KMS-11 (cell line): ENCODE measurements at regions not wholly inside any gene's neighbourhood (a gene's known extent, or its start where the extent isn't known, plus 50 kb on each side); places are given as distances from the start of the nearest gene placed in this dataset.

Experiments used
- H2AFZ ChIP-seq: fragments of 200-600 bp; sonication (generic); 2 replicates; pipeline ENCODE4 v1.6.1; 2016; ENCODE audit warnings: antibody characterized with exemption, mixed run types, low read depth
- H3K27ac ChIP-seq: fragments of 200-600 bp; sonication (generic); 2 replicates; pipeline ENCODE4 v1.6.1; 2016; ENCODE audit warnings: mild to moderate bottlenecking, mixed run types
- H3K27me3 ChIP-seq: fragments of 200-600 bp; sonication (generic); 2 replicates; pipeline ENCODE4 v1.6.1; 2017; ENCODE audit warnings: mild to moderate bottlenecking, low read depth, mixed run types, moderate library complexity; ENCODE audit not compliant: insufficient read depth
- H3K36me3 ChIP-seq: fragments of 200-600 bp; sonication (generic); 2 replicates; pipeline ENCODE4 v1.6.1; 2017; ENCODE audit warnings: mild to moderate bottlenecking, mixed run types; ENCODE audit not compliant: insufficient read depth
- H3K4me1 ChIP-seq: fragments of 200-600 bp; sonication (generic); 2 replicates; pipeline ENCODE4 v1.6.1; 2016; ENCODE audit warnings: mild to moderate bottlenecking, low read depth, mixed run types; ENCODE audit not compliant: poor library complexity, severe bottlenecking
- H3K4me2 ChIP-seq: fragments of 200-600 bp; sonication (generic); 2 replicates; pipeline ENCODE4 v1.7.0; 2016; ENCODE audit warnings: mild to moderate bottlenecking, mixed run types
- H3K4me3 ChIP-seq: fragments of 200-600 bp; sonication (generic); IDR thresholded peaks from 2 replicates; pipeline ENCODE4 v1.6.1; 2017; ENCODE audit warnings: low read depth, low read length, mixed read lengths; ENCODE audit not compliant: insufficient read depth
- H3K79me2 ChIP-seq: fragments of 200-600 bp; sonication (generic); 2 replicates; pipeline ENCODE4 v1.6.1; 2016; ENCODE audit warnings: low read depth, mixed run types; ENCODE audit not compliant: insufficient read depth
- H3K9ac ChIP-seq: fragments of 200-600 bp; sonication (generic); 2 replicates; pipeline ENCODE4 v1.6.1; 2016; ENCODE audit warnings: mild to moderate bottlenecking, mixed run types
- H4K20me1 ChIP-seq: fragments of 200-600 bp; sonication (generic); 2 replicates; pipeline ENCODE4 v1.6.1; 2016; ENCODE audit warnings: mild to moderate bottlenecking, mixed run types; ENCODE audit not compliant: insufficient read depth
- TF ChIP-seq, protein P1 (sequence below): fragments of 200-600 bp; sonication (generic); conservative IDR thresholded peaks from 2 replicates; pipeline ENCODE4 v1.6.1; 2017; ENCODE audit warnings: low read depth, mild to moderate bottlenecking, antibody characterized with exemption, low read length, moderate library complexity, mixed read lengths

DNA sequence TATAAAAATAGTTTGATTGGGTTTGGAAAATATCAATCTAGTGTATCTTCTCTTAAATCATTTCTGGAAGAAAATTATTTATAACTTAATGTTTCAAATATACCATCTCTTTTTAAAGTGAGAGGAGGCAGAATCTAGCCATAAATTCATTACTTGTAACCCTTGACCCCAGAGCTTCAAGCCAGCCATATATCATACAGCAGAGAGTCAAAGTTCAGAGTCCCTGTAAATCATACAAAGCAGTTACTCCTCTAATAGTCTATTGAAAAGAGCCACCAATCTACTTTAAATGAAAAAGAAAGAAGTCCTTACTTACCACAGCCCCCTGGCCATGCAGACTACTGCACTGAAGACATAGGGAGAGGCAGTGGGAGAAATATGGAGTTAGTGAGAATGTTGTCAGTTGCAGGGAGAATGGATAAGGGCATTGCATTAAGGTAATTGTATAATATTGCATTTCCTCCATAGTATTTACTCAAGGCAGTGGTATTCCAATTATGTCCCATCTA, 229.5 kb downstream of the NKX6-1 start:
- TF ChIP-seq, protein P1, sequence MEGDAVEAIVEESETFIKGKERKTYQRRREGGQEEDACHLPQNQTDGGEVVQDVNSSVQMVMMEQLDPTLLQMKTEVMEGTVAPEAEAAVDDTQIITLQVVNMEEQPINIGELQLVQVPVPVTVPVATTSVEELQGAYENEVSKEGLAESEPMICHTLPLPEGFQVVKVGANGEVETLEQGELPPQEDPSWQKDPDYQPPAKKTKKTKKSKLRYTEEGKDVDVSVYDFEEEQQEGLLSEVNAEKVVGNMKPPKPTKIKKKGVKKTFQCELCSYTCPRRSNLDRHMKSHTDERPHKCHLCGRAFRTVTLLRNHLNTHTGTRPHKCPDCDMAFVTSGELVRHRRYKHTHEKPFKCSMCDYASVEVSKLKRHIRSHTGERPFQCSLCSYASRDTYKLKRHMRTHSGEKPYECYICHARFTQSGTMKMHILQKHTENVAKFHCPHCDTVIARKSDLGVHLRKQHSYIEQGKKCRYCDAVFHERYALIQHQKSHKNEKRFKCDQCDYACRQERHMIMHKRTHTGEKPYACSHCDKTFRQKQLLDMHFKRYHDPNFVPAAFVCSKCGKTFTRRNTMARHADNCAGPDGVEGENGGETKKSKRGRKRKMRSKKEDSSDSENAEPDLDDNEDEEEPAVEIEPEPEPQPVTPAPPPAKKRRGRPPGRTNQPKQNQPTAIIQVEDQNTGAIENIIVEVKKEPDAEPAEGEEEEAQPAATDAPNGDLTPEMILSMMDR = no peak
- Histone ChIP-seq H3K4me1 (peaks cover 1% of the 10 kb centered on the region), H3K9ac (no peak overlapping the region), H3K79me2 (no peaks in the 10 kb centered on the region), H3K4me2 (no peak overlapping the region), H3K27me3 (no peaks in the 10 kb centered on the region), H3K36me3 (no peaks in the 10 kb centered on the region), H4K20me1 (no peaks in the 10 kb centered on the region), H2AFZ (no peak overlapping the region), H3K4me3 (no peak overlapping the region), H3K27ac (no peak overlapping the region)

DNA sequence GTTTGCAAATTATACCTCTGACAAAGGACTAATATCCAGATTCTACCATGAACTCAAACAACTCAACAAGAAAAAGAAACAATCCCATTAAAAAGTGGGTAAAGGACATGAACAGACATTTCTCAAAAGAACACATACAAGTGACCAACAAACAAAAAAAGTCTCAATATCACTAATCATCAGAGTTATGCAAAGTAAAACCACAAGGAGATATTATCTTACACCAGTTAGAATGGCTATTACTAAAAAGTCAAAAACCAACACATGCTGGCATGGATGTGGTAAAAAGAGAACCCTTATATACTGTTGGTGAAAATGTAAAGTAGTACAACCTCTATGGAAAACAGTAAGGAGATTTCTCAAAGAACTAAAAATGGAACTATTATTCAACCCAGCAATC, 234.4 kb downstream of the NKX6-1 start:
- no peak overlapping the region for H3K4me2 ChIP-seq
- no peaks in the 10 kb centered on the region for H4K20me1 ChIP-seq
- no peaks in the 10 kb centered on the region for H3K27me3 ChIP-seq
- H3K4me3 ChIP-seq = no peak overlapping the region
- TF ChIP-seq, protein P1 = no peak
- no peaks in the 10 kb centered on the region for H3K36me3 ChIP-seq
- H3K4me1 ChIP-seq = peaks cover 9% of the 10 kb centered on the region
- H3K9ac ChIP-seq = no peak overlapping the region
- H3K79me2 ChIP-seq = no peaks in the 10 kb centered on the region
- H2AFZ ChIP-seq = no peak overlapping the region
- H3K27ac ChIP-seq = no peak overlapping the region

DNA sequence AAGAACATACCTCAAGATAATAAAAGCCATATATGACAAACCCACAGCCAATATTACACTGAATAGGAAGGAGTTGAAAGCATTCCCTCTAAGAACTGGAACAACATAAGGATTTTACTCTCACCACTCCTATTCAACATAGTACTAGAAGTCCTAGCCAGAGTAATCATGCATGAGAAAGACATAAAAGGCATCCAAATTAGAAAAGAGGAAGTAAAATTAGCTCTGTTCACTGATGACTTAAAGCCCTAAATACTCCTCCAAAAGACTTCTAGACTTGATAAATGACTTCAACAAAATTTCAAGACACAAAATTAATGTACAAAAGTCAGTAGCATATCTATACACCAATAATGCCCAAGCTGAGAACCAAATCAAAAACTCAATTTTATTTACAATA, 235.7 kb downstream of the NKX6-1 start:
- Histone ChIP-seq H3K4me2 (no peak overlapping the region), H3K4me1 (peaks cover 9% of the 10 kb centered on the region), H3K79me2 (no peaks in the 10 kb centered on the region), H3K4me3 (no peak overlapping the region), H4K20me1 (no peaks in the 10 kb centered on the region), H3K27me3 (no peaks in the 10 kb centered on the region), H3K9ac (no peak overlapping the region), H3K36me3 (no peaks in the 10 kb centered on the region), H2AFZ (no peak overlapping the region), H3K27ac (no peak overlapping the region)
- TF ChIP-seq, protein P1 = no peak

DNA sequence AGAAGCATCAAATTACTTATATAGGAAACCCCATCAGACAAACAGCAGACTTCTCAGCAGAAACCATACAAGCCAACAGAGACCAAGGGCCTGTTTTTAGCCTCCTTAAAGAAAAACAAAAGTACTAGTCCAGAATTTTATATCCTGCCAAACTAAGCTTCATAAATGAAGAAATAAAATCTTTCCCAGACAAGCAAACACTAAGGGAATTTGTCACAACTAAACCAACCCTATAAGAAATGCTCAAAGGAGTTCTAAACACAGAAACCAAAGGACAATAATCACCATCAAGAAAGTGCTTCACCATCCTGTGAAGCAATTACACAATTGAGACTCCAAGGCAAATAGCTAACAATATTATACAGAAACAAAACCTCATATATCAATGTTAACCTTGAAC, 238.6 kb downstream of the NKX6-1 start:
- Histone ChIP-seq H3K27ac (no peak overlapping the region), H3K79me2 (no peaks in the 10 kb centered on the region)

More for the DNA sequence above, 238.6 kb downstream of the NKX6-1 start:
- Histone ChIP-seq H3K9ac (no peak overlapping the region), H2AFZ (no peak overlapping the region), H4K20me1 (no peaks in the 10 kb centered on the region), H3K4me3 (no peak overlapping the region), H3K4me2 (no peak overlapping the region), H3K36me3 (no peaks in the 10 kb centered on the region), H3K4me1 (peaks cover 9% of the 10 kb centered on the region), H3K27me3 (no peaks in the 10 kb centered on the region)
- TF ChIP-seq, protein P1 = no peak
